Hepatocyte (in vitro differentiated cells): ENCODE measurements at regions not wholly inside any gene's neighbourhood (a gene's known extent, or its start where the extent isn't known, plus 50 kb on each side); places are given as distances from the start of the nearest gene placed in this dataset.
"Not testable (repeated sequence)": the region's sequence is repeated elsewhere in the genome, so short reads cannot be mapped to it uniquely, and the experiment has no call there.

Source experiments
- DNase-seq: peaks from one replicate; pipeline ENCODE4 v3.0.0-alpha.2; 2016; ENCODE audit warnings: low spot score
- H2AFZ ChIP-seq: fragments of 200-600 bp; sonication (generic); 2 replicates; pipeline ENCODE4 v1.6.0; 2016; ENCODE audit warnings: antibody characterized with exemption, mild to moderate bottlenecking
- H3K27ac ChIP-seq: fragments of 200-600 bp; sonication (generic); 2 replicates; pipeline ENCODE4 v1.5.1; 2016; ENCODE audit warnings: mild to moderate bottlenecking
- H3K27me3 ChIP-seq: fragments of 200-600 bp; sonication (generic); 2 replicates; pipeline ENCODE4 v1.6.1; 2016
- H3K36me3 ChIP-seq: fragments of 200-600 bp; sonication (generic); replicated peaks from 2 replicates; pipeline ENCODE4 v1.5.1; 2016; ENCODE audit warnings: low read depth; ENCODE audit not compliant: insufficient read depth
- H3K4me1 ChIP-seq: fragments of 200-600 bp; sonication (generic); 2 replicates; pipeline ENCODE4 v1.5.1; 2016; ENCODE audit warnings: mild to moderate bottlenecking, moderate library complexity; ENCODE audit not compliant: insufficient read depth
- H3K4me2 ChIP-seq: fragments of 200-600 bp; sonication (generic); 2 replicates; pipeline ENCODE4 v1.6.0; 2016
- H3K4me3 ChIP-seq: fragments of 200-600 bp; sonication (generic); 2 replicates; pipeline ENCODE4 v1.5.1; 2016; ENCODE audit warnings: mild to moderate bottlenecking
- H3K79me2 ChIP-seq: fragments of 200-600 bp; sonication (generic); 2 replicates; pipeline ENCODE4 v1.6.0; 2017; ENCODE audit warnings: mild to moderate bottlenecking
- H3K9me2 ChIP-seq: fragments of 200-600 bp; sonication (generic); replicated peaks from 2 replicates; pipeline ENCODE4 v1.6.0; 2017; ENCODE audit warnings: mild to moderate bottlenecking; ENCODE audit not compliant: insufficient read depth
- H3K9me3 ChIP-seq: fragments of 200-600 bp; sonication (generic); 2 replicates; pipeline ENCODE4 v1.5.1; 2016; ENCODE audit warnings: low read depth, mild to moderate bottlenecking
- H4K20me1 ChIP-seq: fragments of 200-600 bp; sonication (generic); 2 replicates; pipeline ENCODE4 v1.6.0; 2016; ENCODE audit warnings: mild to moderate bottlenecking; ENCODE audit not compliant: insufficient read depth, poor library complexity, severe bottlenecking
- CTCF ChIP-seq: fragments of 200-600 bp; sonication (generic); IDR thresholded peaks from 2 replicates; pipeline ENCODE4 v1.5.1; 2016; ENCODE audit warnings: antibody characterized with exemption, mild to moderate bottlenecking; ENCODE audit not compliant: poor library complexity
- EZH2 ChIP-seq: fragments of 200-600 bp; sonication (generic); IDR thresholded peaks from 2 replicates; pipeline ENCODE4 v1.6.1; 2016; ENCODE audit warnings: antibody characterized with exemption, mild to moderate bottlenecking, borderline replicate concordance
- EZH2phosphoT487 ChIP-seq: fragments of 200-600 bp; sonication (generic); IDR thresholded peaks from one replicate; pipeline ENCODE4 v1.6.1; 2018; ENCODE audit warnings: antibody characterized with exemption, mild to moderate bottlenecking, low read depth, moderate library complexity; ENCODE audit not compliant: unreplicated experiment, severe bottlenecking
- WGBS: methylation state at CpG from one replicate; pipeline ENCODE4 v1.1.6; 2016; ENCODE audit warnings: low lambda C conversion rate; ENCODE audit errors: missing lambda C conversion rate; 5-methylcytosine and 5-hydroxymethylcytosine counted together

GRCh38 chr9:65400886-65401285 lies 115.9 kb upstream of the FOXD4L5 start:
- no peaks in the 10 kb centered on the region for H3K9me3 ChIP-seq

DNA sequence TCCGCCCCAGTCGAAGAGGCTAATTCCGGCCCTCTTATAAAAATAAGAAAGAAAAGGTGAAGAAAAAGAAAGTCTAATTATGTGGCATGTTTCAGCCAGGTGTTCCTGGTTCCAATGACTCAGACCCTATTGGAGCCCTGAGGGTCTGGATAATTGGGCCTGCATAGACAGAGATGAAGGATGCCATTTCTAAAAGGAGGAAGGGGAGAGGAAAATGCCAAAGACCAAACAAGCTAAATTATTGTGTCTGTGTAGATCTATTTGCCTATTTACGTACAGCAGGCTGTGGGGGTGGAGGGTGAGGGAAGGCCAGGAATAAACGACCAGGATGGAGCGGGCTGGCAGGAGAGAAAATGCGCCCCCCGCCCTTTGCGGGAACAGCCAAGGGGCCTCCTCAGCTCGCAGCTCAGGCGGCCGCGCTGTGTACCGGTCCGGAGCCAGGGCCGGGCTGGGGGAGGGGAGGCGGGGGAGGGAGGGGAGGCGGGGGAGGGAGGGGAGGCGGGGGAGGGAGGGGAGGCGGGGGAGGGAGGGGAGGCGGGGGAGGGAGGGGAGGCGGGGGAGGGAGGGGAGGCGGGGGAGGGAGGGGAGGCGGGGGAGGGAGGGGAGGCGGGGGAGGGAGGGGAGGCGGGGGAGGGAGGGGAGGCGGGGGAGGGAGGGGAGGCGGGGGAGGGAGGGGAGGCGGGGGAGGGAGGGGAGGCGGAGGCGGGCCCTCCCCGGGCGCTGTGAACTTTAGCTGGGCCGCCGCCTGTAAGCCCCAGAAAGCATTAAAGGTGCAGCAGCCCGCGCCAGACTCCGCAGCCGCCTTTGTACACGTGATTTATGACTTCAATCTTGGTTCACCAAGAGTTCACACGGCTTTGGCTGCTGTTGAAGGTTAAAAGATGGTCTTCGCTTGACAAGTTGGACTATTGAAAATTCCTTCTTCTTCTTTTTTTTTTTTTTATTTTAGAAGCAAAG lies 113.0 kb upstream of the FOXD4L5 start:
- H3K27ac ChIP-seq, H3K79me2 ChIP-seq, H2AFZ ChIP-seq, H3K36me3 ChIP-seq, DNase-seq, H4K20me1 ChIP-seq, H3K4me3 ChIP-seq, H3K27me3 ChIP-seq, H3K4me2 ChIP-seq, H3K9me2 ChIP-seq, H3K4me1 ChIP-seq, H3K9me3 ChIP-seq: not testable (repeated sequence)
- WGBS = 86% methylated on average over 20 of the region's 42 CpGs

More at GRCh38 chr9:65400886-65401285, 115.9 kb upstream of the FOXD4L5 start:
- no peak overlapping the region for H2AFZ ChIP-seq
- no peaks in the 10 kb centered on the region for H3K4me1 ChIP-seq
- no peaks in the 10 kb centered on the region for H3K9me2 ChIP-seq
- H3K4me2 ChIP-seq = no peak overlapping the region
- no peak overlapping the region for H3K4me3 ChIP-seq
- no peaks in the 10 kb centered on the region for H3K79me2 ChIP-seq
- no peak overlapping the region for H3K27ac ChIP-seq
- no peak for DNase-seq
- no peaks in the 10 kb centered on the region for H3K36me3 ChIP-seq
- no peaks in the 10 kb centered on the region for H3K27me3 ChIP-seq
- H4K20me1 ChIP-seq = no peaks in the 10 kb centered on the region
- TF ChIP-seq CTCF (no peak), EZH2phosphoT487 (no peak), EZH2 (no peak)
- 75% methylated on average over 9 of the region's 9 CpGs for WGBS

- not testable (repeated sequence) for H3K36me3 ChIP-seq, H2AFZ ChIP-seq
These were observed 112.2 kb upstream of the FOXD4L5 start for GRCh38 chr9:65397226-65397625.

GRCh38 chr9:65396601-65397000 lies 111.6 kb upstream of the FOXD4L5 start:
- H3K9me2 ChIP-seq, H3K27me3 ChIP-seq, H4K20me1 ChIP-seq, H3K4me2 ChIP-seq, DNase-seq, H3K4me1 ChIP-seq, H3K79me2 ChIP-seq, H3K27ac ChIP-seq, H3K36me3 ChIP-seq, H3K4me3 ChIP-seq, H3K9me3 ChIP-seq, H2AFZ ChIP-seq: not testable (repeated sequence)
- WGBS = 72% methylated on average over 10 of the region's 10 CpGs

More at GRCh38 chr9:65397226-65397625, 112.2 kb upstream of the FOXD4L5 start:
- H3K79me2 ChIP-seq, DNase-seq, H3K9me2 ChIP-seq, H3K9me3 ChIP-seq, H3K27me3 ChIP-seq, H4K20me1 ChIP-seq, H3K4me3 ChIP-seq, H3K4me1 ChIP-seq, H3K27ac ChIP-seq, H3K4me2 ChIP-seq: not testable (repeated sequence)
- WGBS = 86% methylated on average over 19 of the region's 20 CpGs

GRCh38 chr9:65395789-65396188 lies 110.8 kb upstream of the FOXD4L5 start:
- not testable (repeated sequence) for H3K4me2 ChIP-seq, H3K36me3 ChIP-seq, H3K27me3 ChIP-seq, DNase-seq, H3K79me2 ChIP-seq, H2AFZ ChIP-seq, H3K9me2 ChIP-seq, H3K27ac ChIP-seq, H3K4me3 ChIP-seq, H4K20me1 ChIP-seq, H3K4me1 ChIP-seq, H3K9me3 ChIP-seq
- WGBS = 82% methylated on average over 15 of the region's 15 CpGs

- H3K9me3 ChIP-seq, H3K9me2 ChIP-seq, DNase-seq, H3K4me3 ChIP-seq, H3K79me2 ChIP-seq, H3K4me2 ChIP-seq, H3K4me1 ChIP-seq, H3K27ac ChIP-seq, H3K27me3 ChIP-seq, H2AFZ ChIP-seq, H3K36me3 ChIP-seq, H4K20me1 ChIP-seq: not testable (repeated sequence)
- 84% methylated on average over 25 of the region's 25 CpGs for WGBS
These were observed 110.1 kb upstream of the FOXD4L5 start for GRCh38 chr9:65395121-65395520.

DNA sequence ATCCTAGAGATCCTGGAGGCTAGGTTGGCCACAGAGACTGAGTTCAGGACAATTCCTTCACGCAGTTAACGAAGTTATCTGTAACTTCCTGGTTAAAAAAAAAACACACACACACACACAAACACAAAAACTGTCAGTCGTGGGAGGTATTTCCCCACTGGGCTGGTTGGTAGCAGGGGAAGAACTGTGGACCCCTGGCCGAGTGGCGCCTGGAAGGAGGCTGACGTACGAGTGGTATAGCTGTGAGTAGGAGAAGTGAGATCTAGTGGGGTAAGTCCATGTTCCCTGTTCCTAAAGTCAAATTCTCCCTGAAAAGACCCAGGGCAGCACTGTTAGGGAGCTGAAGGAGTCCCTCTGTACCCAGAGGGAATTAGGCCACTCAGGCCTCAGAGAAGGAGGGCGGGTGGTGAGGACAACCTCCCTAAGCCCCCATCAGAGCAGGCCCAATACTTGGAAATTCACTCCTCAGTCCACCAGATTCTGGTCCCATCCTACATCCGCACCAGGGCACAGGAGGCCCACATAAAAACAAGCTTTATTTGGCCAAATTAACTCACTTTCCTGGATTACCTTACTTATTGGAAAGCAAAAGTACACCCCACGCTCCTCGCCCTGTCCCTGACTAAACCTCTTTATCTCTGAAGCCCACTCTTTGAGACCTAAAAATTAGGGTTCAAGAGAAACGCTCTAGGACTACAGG lies 108.3 kb upstream of the FOXD4L5 start:
- H3K9me2 ChIP-seq, H3K4me2 ChIP-seq, H3K36me3 ChIP-seq, H4K20me1 ChIP-seq, H3K27ac ChIP-seq, H3K79me2 ChIP-seq, H3K4me3 ChIP-seq, H2AFZ ChIP-seq, H3K4me1 ChIP-seq, H3K27me3 ChIP-seq, DNase-seq, H3K9me3 ChIP-seq: not testable (repeated sequence)
- 74% methylated on average over 12 of the region's 12 CpGs for WGBS
